ENCODE measurements at regions not wholly inside any gene's neighbourhood (a gene's known extent, or its start where the extent isn't known, plus 50 kb on each side); places are given as distances from the start of the nearest gene placed in this dataset.

DNA sequence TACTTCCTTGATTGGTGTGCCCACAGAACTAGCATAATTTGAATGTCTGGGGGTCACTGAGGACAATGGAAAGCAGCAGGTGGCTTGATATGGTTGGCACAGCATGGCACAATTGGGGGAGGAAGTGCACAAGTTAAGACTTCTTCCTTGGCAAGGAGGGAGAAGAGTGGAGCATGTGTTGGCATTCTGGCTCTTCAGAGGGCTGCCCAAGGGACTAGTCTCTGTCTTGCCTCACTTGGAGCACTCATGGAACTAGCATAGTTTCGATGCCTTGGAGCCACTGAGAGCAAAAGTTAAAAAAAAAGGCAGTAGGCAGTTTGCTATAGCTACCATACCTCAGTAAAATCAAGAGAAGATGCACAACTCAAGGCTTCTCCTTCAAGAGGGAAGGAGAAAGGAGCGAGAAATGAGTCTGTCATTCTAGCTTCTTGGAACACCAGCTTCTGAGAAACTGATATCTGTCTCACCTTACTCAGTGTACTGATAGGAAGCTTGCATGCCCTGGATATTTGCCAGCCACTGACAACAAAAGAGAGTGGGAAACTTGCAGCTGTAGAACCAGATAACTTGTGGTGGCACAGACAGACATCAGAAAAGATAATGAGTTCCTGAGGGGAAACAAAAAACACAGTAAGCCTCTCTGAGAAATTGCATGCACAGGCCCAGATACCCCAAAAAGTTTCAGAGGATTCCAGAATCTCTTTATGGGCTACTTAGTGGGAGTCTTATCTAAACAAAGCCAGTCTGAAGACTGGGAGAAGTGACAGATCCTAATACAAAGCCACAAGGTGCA is 207.5 kb upstream of the SAMSN1 start:
- H3K36me3 ChIP-seq (ENCODE audit: control insufficient read depth in 2 of 2, insufficient read depth in 1 of 2, low read length in 2 of 2), result no peaks in the 10 kb centered on the region
- TF ChIP-seq, protein P1, sequence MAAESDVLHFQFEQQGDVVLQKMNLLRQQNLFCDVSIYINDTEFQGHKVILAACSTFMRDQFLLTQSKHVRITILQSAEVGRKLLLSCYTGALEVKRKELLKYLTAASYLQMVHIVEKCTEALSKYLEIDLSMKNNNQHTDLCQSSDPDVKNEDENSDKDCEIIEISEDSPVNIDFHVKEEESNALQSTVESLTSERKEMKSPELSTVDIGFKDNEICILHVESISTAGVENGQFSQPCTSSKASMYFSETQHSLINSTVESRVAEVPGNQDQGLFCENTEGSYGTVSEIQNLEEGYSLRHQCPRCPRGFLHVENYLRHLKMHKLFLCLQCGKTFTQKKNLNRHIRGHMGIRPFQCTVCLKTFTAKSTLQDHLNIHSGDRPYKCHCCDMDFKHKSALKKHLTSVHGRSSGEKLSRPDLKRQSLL (tag by site-specific recombination; IDR thresholded peaks at IDR 0.05), result no peak
- TF ChIP-seq ZNF664 (tag by site-specific recombination; IDR thresholded peaks at IDR 0.05), result no peak
- no peak overlapping the region for H3K4me3 ChIP-seq (ENCODE audit: low read depth, low read length)
- H3K9me3 ChIP-seq (ENCODE audit: control insufficient read depth, insufficient read depth, low read depth, low read length), result no peaks in the 10 kb centered on the region
- CTCF ChIA-PET, result interaction anchor here (0.7 to 1.1 kb wide), 4 partner anchors 16 to 729 kb away, joined by 3 read pairs; no protein-coding TSS in a partner anchor
- no peak overlapping the region for H3K27ac ChIP-seq (ENCODE audit: extremely low read depth, low read depth, low read length)
- POLR2A ChIA-PET, result no interaction called here
- no peaks in the 10 kb centered on the region for H3K4me1 ChIP-seq (ENCODE audit: control insufficient read depth, insufficient read depth, low read length)

DNA sequence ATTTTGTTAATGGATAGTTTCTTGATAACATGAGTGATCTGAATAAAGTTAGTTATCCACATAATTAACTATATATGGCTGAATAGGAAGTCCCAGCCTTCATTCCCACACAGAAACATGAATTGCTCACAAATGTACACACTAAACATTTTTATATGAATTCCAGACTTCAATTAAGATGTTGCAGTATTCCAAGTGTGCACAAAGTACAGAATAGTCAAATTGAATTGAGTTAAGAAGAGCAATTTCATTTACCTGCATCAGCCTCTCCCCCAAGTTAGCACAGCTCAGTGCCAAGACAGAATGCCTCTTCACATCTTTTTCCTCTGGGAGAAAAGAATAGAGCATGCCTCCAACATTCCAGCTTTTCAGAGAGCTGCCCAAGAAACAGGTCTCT is 207.0 kb upstream of the SAMSN1 start:
- ChIA-PET POLR2A (no interaction called here), CTCF (interaction anchor here (0.6 kb wide), 1 partner anchor 37 kb away, joined by 3 read pairs; no protein-coding TSS in a partner anchor)
- Histone ChIP-seq H3K9me3 (ENCODE audit: control insufficient read depth, insufficient read depth, low read depth, low read length) (no peaks in the 10 kb centered on the region), H3K4me1 (ENCODE audit: control insufficient read depth, insufficient read depth, low read length) (no peaks in the 10 kb centered on the region), H3K4me3 (ENCODE audit: low read depth, low read length) (no peak overlapping the region), H3K36me3 (ENCODE audit: control insufficient read depth in 2 of 2, insufficient read depth in 1 of 2, low read length in 2 of 2) (no peaks in the 10 kb centered on the region), H3K27ac (ENCODE audit: extremely low read depth, low read depth, low read length) (no peak overlapping the region)
- TF ChIP-seq ZNF560 (tag by site-specific recombination; IDR thresholded peaks at IDR 0.05; ENCODE audit: borderline replicate concordance) (no peak), ZNF701 (tag by site-specific recombination; IDR thresholded peaks at IDR 0.05) (no peak), ZNF600 (tag by site-specific recombination; IDR thresholded peaks at IDR 0.05) (no peak), ZBTB21 (tag by site-specific recombination; IDR thresholded peaks at IDR 0.05) (no peak), GFI1B (tag by site-specific recombination; IDR thresholded peaks at IDR 0.05) (no peak), ZNF626 (tag by site-specific recombination; IDR thresholded peaks at IDR 0.05) (no peak), ZNF660 (tag by site-specific recombination; IDR thresholded peaks at IDR 0.05) (no peak), ZNF558 (tag by site-specific recombination; IDR thresholded peaks at IDR 0.05) (no peak), ZNF140 (tag by site-specific recombination; IDR thresholded peaks at IDR 0.05) (no peak), MYNN (tag by site-specific recombination; IDR thresholded peaks at IDR 0.05; ENCODE audit: borderline replicate concordance) (no peak), KLF16 (tag by site-specific recombination; IDR thresholded peaks at IDR 0.05) (no peak), ZFP69B (tag by site-specific recombination; IDR thresholded peaks at IDR 0.05) (no peak), ZNF423 (tag by site-specific recombination; IDR thresholded peaks at IDR 0.05) (no peak), ZNF239 (tag by site-specific recombination; IDR thresholded peaks at IDR 0.05) (no peak)
- TF ChIP-seq, protein P2, sequence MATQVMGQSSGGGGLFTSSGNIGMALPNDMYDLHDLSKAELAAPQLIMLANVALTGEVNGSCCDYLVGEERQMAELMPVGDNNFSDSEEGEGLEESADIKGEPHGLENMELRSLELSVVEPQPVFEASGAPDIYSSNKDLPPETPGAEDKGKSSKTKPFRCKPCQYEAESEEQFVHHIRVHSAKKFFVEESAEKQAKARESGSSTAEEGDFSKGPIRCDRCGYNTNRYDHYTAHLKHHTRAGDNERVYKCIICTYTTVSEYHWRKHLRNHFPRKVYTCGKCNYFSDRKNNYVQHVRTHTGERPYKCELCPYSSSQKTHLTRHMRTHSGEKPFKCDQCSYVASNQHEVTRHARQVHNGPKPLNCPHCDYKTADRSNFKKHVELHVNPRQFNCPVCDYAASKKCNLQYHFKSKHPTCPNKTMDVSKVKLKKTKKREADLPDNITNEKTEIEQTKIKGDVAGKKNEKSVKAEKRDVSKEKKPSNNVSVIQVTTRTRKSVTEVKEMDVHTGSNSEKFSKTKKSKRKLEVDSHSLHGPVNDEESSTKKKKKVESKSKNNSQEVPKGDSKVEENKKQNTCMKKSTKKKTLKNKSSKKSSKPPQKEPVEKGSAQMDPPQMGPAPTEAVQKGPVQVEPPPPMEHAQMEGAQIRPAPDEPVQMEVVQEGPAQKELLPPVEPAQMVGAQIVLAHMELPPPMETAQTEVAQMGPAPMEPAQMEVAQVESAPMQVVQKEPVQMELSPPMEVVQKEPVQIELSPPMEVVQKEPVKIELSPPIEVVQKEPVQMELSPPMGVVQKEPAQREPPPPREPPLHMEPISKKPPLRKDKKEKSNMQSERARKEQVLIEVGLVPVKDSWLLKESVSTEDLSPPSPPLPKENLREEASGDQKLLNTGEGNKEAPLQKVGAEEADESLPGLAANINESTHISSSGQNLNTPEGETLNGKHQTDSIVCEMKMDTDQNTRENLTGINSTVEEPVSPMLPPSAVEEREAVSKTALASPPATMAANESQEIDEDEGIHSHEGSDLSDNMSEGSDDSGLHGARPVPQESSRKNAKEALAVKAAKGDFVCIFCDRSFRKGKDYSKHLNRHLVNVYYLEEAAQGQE (tag by site-specific recombination; IDR thresholded peaks at IDR 0.05), result no peak

DNA sequence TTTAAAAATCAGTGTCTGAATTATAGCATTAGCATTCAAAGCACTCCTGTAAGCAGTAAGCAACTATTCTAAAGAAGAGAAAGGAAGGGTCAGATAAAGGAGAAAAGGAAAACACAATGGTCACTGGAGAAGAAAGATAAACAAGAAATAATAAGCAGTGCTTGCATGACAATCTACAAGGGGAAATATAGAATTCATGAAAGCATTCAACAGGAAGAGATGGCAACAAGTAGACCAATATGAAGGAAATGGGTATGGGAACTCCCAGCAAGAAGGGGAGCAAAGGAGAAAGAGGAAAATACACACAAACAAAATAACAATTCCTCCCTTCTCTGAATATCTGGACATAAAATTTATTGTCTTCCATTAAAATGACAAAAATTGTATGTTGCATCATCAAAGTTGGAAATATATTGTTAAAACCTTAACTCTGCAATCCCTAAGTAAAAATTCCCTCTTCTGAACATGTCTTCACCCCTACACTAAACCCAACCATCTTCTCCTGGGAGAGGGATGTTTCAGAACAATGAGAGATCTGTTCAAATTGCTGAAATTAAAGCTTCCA is 206.3 kb upstream of the SAMSN1 start:
- Histone ChIP-seq H3K9me3 (ENCODE audit: control insufficient read depth, insufficient read depth, low read depth, low read length) (no peaks in the 10 kb centered on the region), H3K27ac (ENCODE audit: extremely low read depth, low read depth, low read length) (no peak overlapping the region), H3K36me3 (ENCODE audit: control insufficient read depth in 2 of 2, insufficient read depth in 1 of 2, low read length in 2 of 2) (no peaks in the 10 kb centered on the region), H3K4me3 (ENCODE audit: low read depth, low read length) (no peak overlapping the region), H3K4me1 (ENCODE audit: control insufficient read depth, insufficient read depth, low read length) (no peaks in the 10 kb centered on the region)
- no peak for TF ChIP-seq ZNF146 (tag by site-specific recombination; IDR thresholded peaks at IDR 0.05)
- TF ChIP-seq ZNF24 (tag by site-specific recombination; IDR thresholded peaks at IDR 0.05), result no peak
- TF ChIP-seq BCL11B (tag by site-specific recombination; IDR thresholded peaks at IDR 0.05; ENCODE audit: low read depth), result no peak
- TF ChIP-seq ZNF626 (tag by site-specific recombination; IDR thresholded peaks at IDR 0.05), result no peak
- no peak for TF ChIP-seq ZNF335 (tag by site-specific recombination; conservative IDR thresholded peaks at IDR 0.05)
- ChIA-PET POLR2A (no interaction called here), CTCF (interaction anchor here (0.6 kb wide), 1 partner anchor 38 kb away, joined by 3 read pairs; no protein-coding TSS in a partner anchor)
